ENCODE measurements at regions not wholly inside any gene's neighbourhood (a gene's known extent, or its start where the extent isn't known, plus 50 kb on each side); places are given as distances from the start of the nearest gene placed in this dataset.

DNA sequence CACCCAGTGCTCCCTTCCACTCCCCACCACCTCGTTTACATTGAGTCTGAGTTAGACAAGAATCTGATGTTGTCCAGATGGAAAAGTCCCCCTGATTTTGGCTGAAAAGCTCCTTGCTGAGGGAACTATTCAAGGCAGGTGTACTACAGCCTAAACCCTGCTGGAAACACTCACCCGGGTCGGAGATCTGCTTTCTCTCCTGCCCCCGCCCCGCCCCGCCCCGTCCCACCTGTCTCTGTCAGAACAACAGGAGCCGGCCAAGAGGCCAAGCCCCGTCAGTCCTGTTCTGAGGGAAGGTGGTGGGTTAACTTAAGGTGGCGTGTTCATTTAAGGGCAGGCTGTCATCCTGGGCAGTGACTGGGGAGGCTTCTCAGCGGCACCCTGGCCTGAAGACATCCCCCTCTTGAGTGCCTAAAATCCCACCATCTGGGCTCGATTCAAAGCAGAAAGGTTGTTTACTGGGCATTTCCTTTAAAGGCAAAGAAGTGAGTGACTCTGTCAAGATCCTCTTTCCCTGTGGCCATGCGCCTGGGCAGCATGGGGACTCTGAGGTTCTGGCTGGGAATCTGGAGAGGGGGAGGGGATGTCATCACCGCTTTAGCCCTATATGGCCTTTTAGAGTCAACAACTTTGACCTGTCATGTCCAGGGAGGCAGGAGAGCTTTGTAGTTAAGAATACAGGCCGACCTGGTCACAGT, 71.1 kb upstream of the NEURL1B start:
- no peaks in the 10 kb centered on the region for H3K4me1 ChIP-seq
- no peaks in the 10 kb centered on the region for H3K36me3 ChIP-seq
- intact Hi-C loops (cut with DNase I; ENCODE audit: low total_unique reads): loop anchor here (10.0 kb wide), 2 partner anchors 65 to 75 kb away; partner anchors contain the start of gene NEURL1B
- no peaks in the 10 kb centered on the region for H3K9me3 ChIP-seq
- no peak for DNase-seq
- TF ChIP-seq, protein P1, sequence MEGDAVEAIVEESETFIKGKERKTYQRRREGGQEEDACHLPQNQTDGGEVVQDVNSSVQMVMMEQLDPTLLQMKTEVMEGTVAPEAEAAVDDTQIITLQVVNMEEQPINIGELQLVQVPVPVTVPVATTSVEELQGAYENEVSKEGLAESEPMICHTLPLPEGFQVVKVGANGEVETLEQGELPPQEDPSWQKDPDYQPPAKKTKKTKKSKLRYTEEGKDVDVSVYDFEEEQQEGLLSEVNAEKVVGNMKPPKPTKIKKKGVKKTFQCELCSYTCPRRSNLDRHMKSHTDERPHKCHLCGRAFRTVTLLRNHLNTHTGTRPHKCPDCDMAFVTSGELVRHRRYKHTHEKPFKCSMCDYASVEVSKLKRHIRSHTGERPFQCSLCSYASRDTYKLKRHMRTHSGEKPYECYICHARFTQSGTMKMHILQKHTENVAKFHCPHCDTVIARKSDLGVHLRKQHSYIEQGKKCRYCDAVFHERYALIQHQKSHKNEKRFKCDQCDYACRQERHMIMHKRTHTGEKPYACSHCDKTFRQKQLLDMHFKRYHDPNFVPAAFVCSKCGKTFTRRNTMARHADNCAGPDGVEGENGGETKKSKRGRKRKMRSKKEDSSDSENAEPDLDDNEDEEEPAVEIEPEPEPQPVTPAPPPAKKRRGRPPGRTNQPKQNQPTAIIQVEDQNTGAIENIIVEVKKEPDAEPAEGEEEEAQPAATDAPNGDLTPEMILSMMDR (IDR thresholded peaks at IDR 0.05): no peak
- no peak for TF ChIP-seq POLR2A (IDR thresholded peaks at IDR 0.05)
- no peak overlapping the region for H3K4me3 ChIP-seq
- H3K27ac ChIP-seq: peak overlapping the region; percentile 9 to 61
- H3K27me3 ChIP-seq: no peaks in the 10 kb centered on the region

DNA sequence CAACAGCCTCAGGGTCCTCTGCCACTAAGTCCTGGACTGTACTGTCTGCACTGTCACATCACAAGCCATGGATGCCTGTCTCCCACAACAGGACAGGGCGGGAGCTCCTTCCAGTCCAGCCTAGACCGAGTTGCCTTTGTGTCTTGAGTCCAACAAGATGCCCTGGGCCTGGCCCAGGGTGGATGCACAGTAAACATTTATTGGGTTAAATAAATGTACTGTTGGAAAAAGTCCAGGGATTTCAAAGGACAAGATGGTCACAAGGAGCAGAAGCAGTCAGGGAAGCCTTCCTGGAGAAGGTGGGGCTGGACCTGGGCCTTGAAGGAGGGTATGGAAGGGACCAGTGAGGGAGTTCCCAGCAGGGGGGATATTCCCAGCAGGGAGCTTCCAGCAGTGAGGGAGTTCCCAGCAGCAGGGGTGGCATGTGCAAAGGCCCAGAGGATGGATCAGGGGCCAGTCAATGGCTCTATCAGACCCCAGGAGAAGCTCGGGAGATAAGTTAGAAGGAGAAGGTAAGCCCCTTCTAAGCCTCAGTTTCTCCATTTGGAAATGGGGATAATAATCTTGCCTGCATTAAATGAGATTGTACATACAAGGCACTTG, 72.7 kb upstream of the NEURL1B start:
- no peak for DNase-seq
- Histone ChIP-seq H3K27me3 (no peaks in the 10 kb centered on the region), H3K4me1 (no peaks in the 10 kb centered on the region), H3K4me3 (no peak overlapping the region), H3K9me3 (no peaks in the 10 kb centered on the region), H3K27ac (no peak overlapping the region), H3K36me3 (no peaks in the 10 kb centered on the region)
- intact Hi-C loops (cut with DNase I; ENCODE audit: low total_unique reads): loop anchor here (10.0 kb wide), 1 partner anchor 76 kb away; the partner anchor contains the start of gene NEURL1B
- no peak for TF ChIP-seq POLR2A (IDR thresholded peaks at IDR 0.05)
- TF ChIP-seq, protein P1 (IDR thresholded peaks at IDR 0.05): no peak

DNA sequence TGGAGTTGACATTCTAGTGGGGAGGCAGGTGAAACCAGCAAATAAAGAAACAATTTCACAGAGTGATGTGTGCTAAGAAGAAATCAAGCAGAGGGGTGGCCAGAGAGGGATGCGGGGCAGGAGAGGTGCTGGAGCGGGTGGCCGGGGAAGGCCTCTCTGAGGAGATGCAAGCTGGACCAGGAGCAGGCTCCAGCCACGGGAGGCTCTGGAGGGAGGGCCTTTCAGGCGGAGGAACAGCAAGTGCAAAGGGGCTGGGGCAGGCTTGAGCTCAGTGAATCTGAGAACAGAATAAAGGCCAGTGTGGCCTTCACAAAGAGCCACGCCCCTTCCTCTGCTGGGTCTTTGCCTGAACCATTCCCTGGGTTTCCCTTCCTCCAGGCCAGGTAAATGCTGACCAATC, 73.2 kb upstream of the NEURL1B start:
- H3K9me3 ChIP-seq: no peaks in the 10 kb centered on the region
- H3K4me1 ChIP-seq: no peaks in the 10 kb centered on the region
- H3K4me3 ChIP-seq: no peak overlapping the region
- H3K27me3 ChIP-seq: no peaks in the 10 kb centered on the region
- intact Hi-C loops (cut with DNase I; ENCODE audit: low total_unique reads): loop anchor here (10.0 kb wide), 1 partner anchor 77 kb away; the partner anchor contains the start of gene NEURL1B
- TF ChIP-seq, protein P1 (IDR thresholded peaks at IDR 0.05): no peak
- TF ChIP-seq POLR2A (IDR thresholded peaks at IDR 0.05): no peak
- H3K36me3 ChIP-seq: no peaks in the 10 kb centered on the region
- H3K27ac ChIP-seq: no peak overlapping the region
- DNase-seq: no peak

DNA sequence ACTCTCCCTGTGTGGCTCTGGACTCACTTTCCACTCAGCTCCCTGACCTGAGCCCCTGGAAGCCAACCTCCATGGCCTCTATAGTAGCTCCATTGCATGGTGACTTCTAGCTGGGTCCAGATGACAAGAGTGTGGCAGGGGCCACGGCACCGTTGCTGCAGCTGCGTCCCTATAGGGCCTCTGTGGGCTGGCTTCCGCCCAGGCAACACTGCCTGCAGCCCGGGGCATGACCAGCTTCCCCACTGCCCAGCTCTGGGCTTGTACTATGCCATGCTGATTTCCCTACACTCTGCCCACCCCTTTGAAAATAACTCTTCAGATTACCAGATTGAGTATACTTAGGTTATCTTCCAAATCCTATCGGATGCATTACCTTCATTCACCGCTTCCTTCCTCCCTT, 73.8 kb upstream of the NEURL1B start:
- Histone ChIP-seq H3K36me3 (no peaks in the 10 kb centered on the region), H3K4me1 (no peaks in the 10 kb centered on the region), H3K27me3 (no peaks in the 10 kb centered on the region), H3K9me3 (no peaks in the 10 kb centered on the region), H3K27ac (no peak overlapping the region), H3K4me3 (no peak overlapping the region)
- TF ChIP-seq, protein P1 (IDR thresholded peaks at IDR 0.05): no peak
- TF ChIP-seq POLR2A (IDR thresholded peaks at IDR 0.05): no peak
- intact Hi-C loops (cut with DNase I; ENCODE audit: low total_unique reads): loop anchor here (10.0 kb wide), 1 partner anchor 78 kb away; the partner anchor contains the start of gene NEURL1B
- DNase-seq: no peak
